ENCODE measurements at regions not wholly inside any gene's neighbourhood (a gene's known extent, or its start where the extent isn't known, plus 50 kb on each side); places are given as distances from the start of the nearest gene placed in this dataset.

DNA sequence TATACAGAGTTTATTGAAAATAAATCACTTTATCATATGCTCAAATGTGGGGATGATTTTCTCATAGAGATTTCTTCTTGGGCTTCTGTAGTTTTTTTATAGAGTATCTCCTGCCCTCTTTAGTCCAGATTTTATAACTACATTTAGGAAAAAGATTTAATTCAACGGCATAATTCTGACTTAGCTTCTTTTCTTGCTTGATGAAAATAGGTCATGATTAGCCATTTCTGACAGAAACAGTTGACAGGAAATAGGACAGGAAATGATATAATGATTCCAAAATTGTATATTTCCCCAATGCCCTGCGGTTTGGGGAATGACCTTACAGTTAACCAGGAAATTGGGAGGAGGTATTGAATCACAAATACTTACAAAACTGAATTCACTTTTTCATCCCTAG is 1531.9 kb upstream of the ACVR2A start:
- H3K4me3 ChIP-seq (ENCODE audit: low read length) = no peak overlapping the region
- peak; percentile 39 for TF ChIP-seq CTCF (conservative IDR thresholded peaks at IDR 0.05; ENCODE audit: low read length)
- DNase-seq (ENCODE audit: low read depth) = peak; percentile 17

- no peak overlapping the region for H3K4me3 ChIP-seq (ENCODE audit: low read length)
- TF ChIP-seq CTCF (conservative IDR thresholded peaks at IDR 0.05; ENCODE audit: low read length) = no peak
- no peak for DNase-seq (ENCODE audit: low read depth)
Measured at GRCh38 chr2:146305164-146305563, 1539.7 kb upstream of the ACVR2A start.

- no peak overlapping the region for H3K4me3 ChIP-seq (ENCODE audit: low read length)
- no peak for DNase-seq (ENCODE audit: low read depth)
- no peak for TF ChIP-seq CTCF (conservative IDR thresholded peaks at IDR 0.05; ENCODE audit: low read length)
Measured at GRCh38 chr2:146301287-146301686, 1543.5 kb upstream of the ACVR2A start.

DNA sequence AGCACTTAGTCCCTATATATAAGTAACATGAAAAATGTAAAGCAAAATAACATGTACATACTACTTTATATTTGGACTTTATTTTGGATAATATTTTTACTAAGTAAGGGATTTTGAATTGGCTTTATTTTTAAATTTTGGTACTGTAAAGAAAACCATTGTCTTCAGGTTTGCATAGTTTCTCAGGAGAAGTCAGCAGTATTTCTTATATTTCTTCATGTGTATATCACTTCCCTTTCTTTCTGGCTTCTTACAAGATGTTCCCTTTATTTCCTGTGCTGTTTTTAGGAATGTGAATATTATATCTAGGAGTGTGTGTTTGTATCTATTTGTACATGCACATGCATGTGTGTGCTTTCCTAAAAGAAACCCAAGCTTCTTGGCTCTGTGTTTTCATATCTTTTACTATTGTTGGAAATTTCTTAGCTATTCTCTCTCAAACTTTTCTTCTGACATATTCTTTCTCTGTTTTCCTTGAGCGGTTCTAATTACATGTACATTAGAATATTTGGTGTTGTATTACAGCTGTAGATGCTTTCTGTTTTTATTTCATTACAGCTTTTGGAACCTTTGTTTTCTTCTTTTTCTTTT is 1549.7 kb upstream of the ACVR2A start:
- DNase-seq (ENCODE audit: low read depth) = no peak
- no peak overlapping the region for H3K4me3 ChIP-seq (ENCODE audit: low read length)
- no peak for TF ChIP-seq CTCF (conservative IDR thresholded peaks at IDR 0.05; ENCODE audit: low read length)

- DNase-seq (ENCODE audit: low read depth) = no peak
- H3K4me3 ChIP-seq (ENCODE audit: low read length) = no peak overlapping the region
- no peak for TF ChIP-seq CTCF (conservative IDR thresholded peaks at IDR 0.05; ENCODE audit: low read length)
Measured at GRCh38 chr2:146287281-146287680, 1557.5 kb upstream of the ACVR2A start.

DNA sequence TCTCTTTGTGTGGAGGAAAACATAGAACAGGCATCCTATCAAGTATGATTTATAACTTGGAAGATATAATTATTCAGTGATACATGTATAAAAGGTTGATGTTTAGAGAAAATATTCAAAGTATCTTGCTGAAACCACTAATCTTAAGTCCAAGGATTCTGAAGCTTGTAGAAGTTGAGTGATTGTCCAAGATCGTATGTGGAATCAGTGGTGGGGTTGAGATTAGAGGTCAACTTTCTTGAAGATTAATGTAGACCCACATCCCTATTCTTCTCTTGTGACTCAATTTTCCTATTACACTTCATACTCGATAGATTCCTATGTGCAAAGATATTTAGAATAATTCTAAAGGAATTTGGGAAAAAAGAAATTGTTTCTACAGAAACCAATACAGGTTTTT is 1565.9 kb upstream of the ACVR2A start:
- H3K4me3 ChIP-seq (ENCODE audit: low read length) = no peak overlapping the region
- DNase-seq (ENCODE audit: low read depth) = no peak
- TF ChIP-seq CTCF (conservative IDR thresholded peaks at IDR 0.05; ENCODE audit: low read length) = no peak

GRCh38 chr2:146271131-146271831 is 1573.5 kb upstream of the ACVR2A start:
- no peak for TF ChIP-seq CTCF (conservative IDR thresholded peaks at IDR 0.05; ENCODE audit: low read length)
- no peak for DNase-seq (ENCODE audit: low read depth)
- no peak overlapping the region for H3K4me3 ChIP-seq (ENCODE audit: low read length)
